ENCODE measurements at regions not wholly inside any gene's neighbourhood (a gene's known extent, or its start where the extent isn't known, plus 50 kb on each side); places are given as distances from the start of the nearest gene placed in this dataset.

DNA sequence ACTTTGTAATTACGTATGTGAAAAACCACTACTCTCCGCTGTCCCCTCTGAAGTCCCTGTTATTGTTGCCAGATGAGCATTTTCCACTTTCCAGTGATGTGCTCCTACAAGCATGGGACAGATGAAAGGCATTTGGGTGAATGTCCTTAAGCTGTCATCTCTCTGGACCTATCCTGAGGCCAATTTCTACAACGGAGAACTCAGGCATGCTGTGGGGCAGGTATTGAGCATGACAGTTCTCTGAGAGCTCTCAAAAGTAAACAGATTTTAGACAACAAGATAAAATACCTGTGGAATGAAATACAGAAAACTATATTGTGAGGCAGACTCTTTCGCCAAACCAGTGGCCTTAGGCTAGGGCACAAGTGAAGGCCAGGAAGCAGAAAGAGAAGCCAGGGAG is 656.5 kb upstream of the NR2F2 start:
- Histone ChIP-seq H3K9me3 (no peaks in the 10 kb centered on the region), H3K4me1 (peaks cover 0 to 5% of the 10 kb centered on the region in 2 donors), H3K27me3 (no peaks in the 10 kb centered on the region), H3K4me3 (no peak overlapping the region), H3K36me3 (no peaks in the 10 kb centered on the region), H3K27ac (no peak overlapping the region)
- TF ChIP-seq, protein P1, sequence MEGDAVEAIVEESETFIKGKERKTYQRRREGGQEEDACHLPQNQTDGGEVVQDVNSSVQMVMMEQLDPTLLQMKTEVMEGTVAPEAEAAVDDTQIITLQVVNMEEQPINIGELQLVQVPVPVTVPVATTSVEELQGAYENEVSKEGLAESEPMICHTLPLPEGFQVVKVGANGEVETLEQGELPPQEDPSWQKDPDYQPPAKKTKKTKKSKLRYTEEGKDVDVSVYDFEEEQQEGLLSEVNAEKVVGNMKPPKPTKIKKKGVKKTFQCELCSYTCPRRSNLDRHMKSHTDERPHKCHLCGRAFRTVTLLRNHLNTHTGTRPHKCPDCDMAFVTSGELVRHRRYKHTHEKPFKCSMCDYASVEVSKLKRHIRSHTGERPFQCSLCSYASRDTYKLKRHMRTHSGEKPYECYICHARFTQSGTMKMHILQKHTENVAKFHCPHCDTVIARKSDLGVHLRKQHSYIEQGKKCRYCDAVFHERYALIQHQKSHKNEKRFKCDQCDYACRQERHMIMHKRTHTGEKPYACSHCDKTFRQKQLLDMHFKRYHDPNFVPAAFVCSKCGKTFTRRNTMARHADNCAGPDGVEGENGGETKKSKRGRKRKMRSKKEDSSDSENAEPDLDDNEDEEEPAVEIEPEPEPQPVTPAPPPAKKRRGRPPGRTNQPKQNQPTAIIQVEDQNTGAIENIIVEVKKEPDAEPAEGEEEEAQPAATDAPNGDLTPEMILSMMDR (IDR thresholded peaks at IDR 0.05) = no peak
- TF ChIP-seq POLR2A (IDR thresholded peaks at IDR 0.05) = no peak
- intact Hi-C loops (cut with DNase I; ENCODE audit: low total_unique reads) = no loop called here
- no peak for DNase-seq

DNA sequence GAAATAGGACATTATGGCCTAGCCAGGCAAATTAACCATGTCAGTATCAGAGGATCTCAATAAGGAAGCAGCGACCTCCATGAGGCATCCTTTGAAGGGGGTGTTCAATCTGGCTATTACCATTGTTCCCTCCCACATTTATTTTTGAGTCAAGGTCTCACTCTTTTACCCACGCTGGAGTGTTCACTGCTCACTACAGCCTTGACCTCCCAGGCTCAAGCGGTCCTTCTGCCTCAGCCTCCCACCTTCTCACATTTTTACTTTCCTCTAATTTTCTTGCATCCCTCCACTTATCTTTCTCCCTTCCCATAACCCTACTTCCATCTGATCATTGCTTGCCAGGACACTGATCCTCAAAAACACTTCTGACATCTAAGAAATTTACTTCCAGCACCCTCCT is 654.0 kb upstream of the NR2F2 start:
- Histone ChIP-seq H3K36me3 (no peaks in the 10 kb centered on the region), H3K4me1 (no peaks in the 10 kb centered on the region), H3K9me3 (no peaks in the 10 kb centered on the region), H3K27me3 (no peaks in the 10 kb centered on the region), H3K4me3 (no peak overlapping the region), H3K27ac (no peak overlapping the region)
- intact Hi-C loops (cut with DNase I; ENCODE audit: low total_unique reads) = no loop called here
- TF ChIP-seq, protein P1 (IDR thresholded peaks at IDR 0.05) = no peak
- no peak for TF ChIP-seq POLR2A (IDR thresholded peaks at IDR 0.05)
- DNase-seq = no peak

DNA sequence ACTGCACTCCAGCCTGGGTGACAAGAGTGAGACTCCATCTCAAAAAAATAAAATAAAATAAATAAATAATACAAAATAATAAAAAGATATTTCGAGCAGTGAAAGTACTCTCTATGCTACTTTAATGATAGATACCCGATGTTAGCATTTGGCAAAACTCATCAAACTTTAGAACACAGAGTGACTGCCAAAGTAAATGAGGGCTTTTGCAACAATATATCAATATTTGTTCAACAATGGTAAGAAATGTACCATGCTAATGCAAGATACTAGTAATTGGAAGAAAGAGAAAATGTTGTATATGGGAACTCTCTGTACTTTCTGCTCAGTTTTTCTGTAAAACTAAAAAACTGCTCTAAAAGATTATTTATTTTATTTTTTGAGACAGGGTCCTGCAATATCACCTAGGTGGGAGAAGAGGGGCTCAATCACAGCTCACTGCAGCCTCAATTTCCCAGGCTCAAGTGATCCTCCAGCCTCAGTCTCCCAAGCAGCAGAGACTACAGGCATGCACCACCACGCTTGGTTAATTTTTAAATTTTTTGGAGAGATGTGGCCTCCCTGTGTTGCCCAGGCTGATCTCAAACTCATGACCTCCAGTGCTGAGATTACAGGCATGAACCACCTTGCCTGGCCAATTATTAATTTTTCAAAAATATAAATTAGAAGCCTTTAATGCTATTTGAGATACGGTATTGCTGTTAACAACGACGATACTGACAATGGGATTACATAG is 650.5 kb upstream of the NR2F2 start:
- H3K4me1 ChIP-seq = no peaks in the 10 kb centered on the region
- no peak for DNase-seq
- H3K9me3 ChIP-seq = no peaks in the 10 kb centered on the region
- no peaks in the 10 kb centered on the region for H3K27me3 ChIP-seq
- no peaks in the 10 kb centered on the region for H3K36me3 ChIP-seq
- intact Hi-C loops (cut with DNase I; ENCODE audit: low total_unique reads) = no loop called here
- TF ChIP-seq, protein P1 (IDR thresholded peaks at IDR 0.05) = no peak
- no peak for TF ChIP-seq POLR2A (IDR thresholded peaks at IDR 0.05)
- H3K27ac ChIP-seq = no peak overlapping the region
- H3K4me3 ChIP-seq = no peak overlapping the region

DNA sequence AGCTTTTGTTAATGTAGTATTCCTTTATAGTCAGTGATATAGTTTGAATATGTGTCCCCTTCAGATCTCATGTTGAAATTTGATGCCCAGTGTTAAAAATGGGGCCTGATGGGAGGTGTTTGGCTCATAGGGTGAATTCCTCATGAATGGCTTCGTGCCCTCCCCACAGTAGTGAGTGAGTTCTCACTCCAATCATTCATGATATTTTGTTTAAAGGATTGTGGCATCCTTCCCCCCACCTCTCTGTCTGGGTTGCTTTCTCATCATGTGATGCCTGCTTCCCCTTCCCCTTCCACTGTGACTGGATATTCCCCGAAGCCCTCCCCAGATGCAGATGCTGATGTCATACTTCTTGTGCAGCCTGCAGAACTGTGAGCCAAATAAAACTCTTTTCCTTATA is 649.8 kb upstream of the NR2F2 start:
- H3K27ac ChIP-seq = no peak overlapping the region
- intact Hi-C loops (cut with DNase I; ENCODE audit: low total_unique reads) = no loop called here
- TF ChIP-seq, protein P1 (IDR thresholded peaks at IDR 0.05) = no peak
- no peak for TF ChIP-seq POLR2A (IDR thresholded peaks at IDR 0.05)
- no peaks in the 10 kb centered on the region for H3K36me3 ChIP-seq
- H3K4me1 ChIP-seq = no peaks in the 10 kb centered on the region
- no peak for DNase-seq
- H3K4me3 ChIP-seq = no peak overlapping the region
- no peaks in the 10 kb centered on the region for H3K27me3 ChIP-seq
- no peaks in the 10 kb centered on the region for H3K9me3 ChIP-seq

DNA sequence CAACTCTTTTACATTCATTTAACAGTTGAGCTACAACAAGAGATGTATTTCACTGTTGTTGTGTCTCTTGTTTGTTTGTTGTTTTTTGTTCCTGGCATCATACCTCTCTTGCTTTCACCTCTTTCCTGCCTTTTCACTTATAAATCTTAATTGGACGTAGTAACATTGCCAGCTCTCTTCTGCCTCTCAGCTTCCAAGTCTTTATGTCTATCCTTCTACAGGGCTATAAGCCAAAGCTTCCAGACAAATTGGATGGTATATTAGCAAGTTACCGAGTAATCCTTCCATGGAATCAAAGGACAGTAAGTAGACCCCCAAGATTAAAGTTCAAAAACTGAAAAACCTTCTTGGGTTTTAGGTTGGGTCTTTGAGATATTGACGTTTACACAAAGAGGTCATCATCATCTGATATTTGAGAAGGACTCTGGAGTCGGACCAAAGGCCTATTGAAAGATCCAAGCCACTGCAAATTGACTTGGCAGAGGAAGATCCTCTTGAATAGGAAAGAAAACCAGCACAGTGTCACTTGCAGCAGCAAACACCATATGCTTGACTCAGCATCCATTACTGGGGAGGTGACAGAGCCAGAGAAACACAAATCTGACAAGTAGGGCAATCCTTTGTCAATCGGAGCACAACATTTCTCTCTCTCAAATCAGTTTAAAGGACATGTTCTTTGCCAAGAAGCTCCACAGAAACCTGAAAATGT is 648.5 kb upstream of the NR2F2 start:
- no peaks in the 10 kb centered on the region for H3K9me3 ChIP-seq
- no peak for TF ChIP-seq POLR2A (IDR thresholded peaks at IDR 0.05)
- TF ChIP-seq, protein P1 (IDR thresholded peaks at IDR 0.05) = no peak
- no peaks in the 10 kb centered on the region for H3K36me3 ChIP-seq
- no peak overlapping the region for H3K27ac ChIP-seq
- no peak for DNase-seq
- no peak overlapping the region for H3K4me3 ChIP-seq
- no peaks in the 10 kb centered on the region for H3K27me3 ChIP-seq
- H3K4me1 ChIP-seq = no peaks in the 10 kb centered on the region
- intact Hi-C loops (cut with DNase I; ENCODE audit: low total_unique reads) = no loop called here

Data from uterus (tissue), 3 donors.